Muscle layer of colon (tissue), 2 donors: ENCODE measurements at regions not wholly inside any gene's neighbourhood (a gene's known extent, or its start where the extent isn't known, plus 50 kb on each side); places are given as distances from the start of the nearest gene placed in this dataset.
A peak's percentile ranks its signal among the peaks of the same experiment; 100 is the strongest.

Experiments
- H3K27ac ChIP-seq: one replicate; pipeline ENCODE4 v1.7.0; 2013; ENCODE audit warnings: low read depth, mild to moderate bottlenecking, low read length, moderate library complexity
- H3K27me3 ChIP-seq, 2 donors: one replicate each; pipeline ENCODE4 v1.7.0; 2013; ENCODE audit warnings: low read length in 2 of 2, mild to moderate bottlenecking in 2 of 2; ENCODE audit not compliant: insufficient read depth in 2 of 2, control insufficient read depth in 1 of 2
- H3K36me3 ChIP-seq: one replicate; pipeline ENCODE4 v1.7.0; 2013; ENCODE audit warnings: mild to moderate bottlenecking, low read length; ENCODE audit not compliant: insufficient read depth
- H3K4me1 ChIP-seq: one replicate; pipeline ENCODE4 v1.7.0; 2013; ENCODE audit warnings: mild to moderate bottlenecking, low read length; ENCODE audit not compliant: insufficient read depth
- H3K4me3 ChIP-seq, 2 donors: one replicate each; pipeline ENCODE4 v1.7.0; 2013; ENCODE audit warnings: low read length in 2 of 2, low read depth in 1 of 2, mild to moderate bottlenecking in 1 of 2, moderate library complexity in 1 of 2
- H3K9ac ChIP-seq: one replicate; pipeline ENCODE4 v1.7.0; 2013; ENCODE audit warnings: low read length
- H3K9me3 ChIP-seq: one replicate; pipeline ENCODE4 v1.7.0; 2013; ENCODE audit warnings: mild to moderate bottlenecking, low read length
- donor health status: abdominal sarcoma.
- donor health status: Adenocarcinoma of cecum.

- Histone ChIP-seq H3K4me1 (no peaks in the 10 kb centered on the region), H3K36me3 (no peaks in the 10 kb centered on the region), H3K27ac (no peak overlapping the region), H3K9ac (no peak overlapping the region), H3K4me3 (no peak overlapping the region), H3K9me3 (no peaks in the 10 kb centered on the region), H3K27me3 (no peaks in the 10 kb centered on the region)
Observed at GRCh38 chr10:25661632-25662031, 272.4 kb upstream of the MYO3A start.

GRCh38 chr10:25666276-25666675 lies 267.8 kb upstream of the MYO3A start:
- no peaks in the 10 kb centered on the region for H3K27me3 ChIP-seq
- H3K9me3 ChIP-seq = no peaks in the 10 kb centered on the region
- H3K4me1 ChIP-seq = no peaks in the 10 kb centered on the region
- H3K4me3 ChIP-seq = no peak overlapping the region
- no peak overlapping the region for H3K9ac ChIP-seq
- no peak overlapping the region for H3K27ac ChIP-seq
- H3K36me3 ChIP-seq = no peaks in the 10 kb centered on the region

- Histone ChIP-seq H3K36me3 (no peaks in the 10 kb centered on the region), H3K4me3 (no peak overlapping the region), H3K9ac (no peak overlapping the region), H3K27ac (no peak overlapping the region), H3K9me3 (no peaks in the 10 kb centered on the region), H3K27me3 (no peaks in the 10 kb centered on the region), H3K4me1 (no peaks in the 10 kb centered on the region)
Observed at GRCh38 chr10:25675204-25675603, 258.8 kb upstream of the MYO3A start.

- no peaks in the 10 kb centered on the region for H3K4me1 ChIP-seq
- H3K9me3 ChIP-seq = no peaks in the 10 kb centered on the region
- no peak overlapping the region for H3K27ac ChIP-seq
- H3K4me3 ChIP-seq = no peak overlapping the region
- H3K27me3 ChIP-seq = no peaks in the 10 kb centered on the region
- no peaks in the 10 kb centered on the region for H3K36me3 ChIP-seq
- no peak overlapping the region for H3K9ac ChIP-seq
Observed at GRCh38 chr10:25675615-25676014, 258.4 kb upstream of the MYO3A start.

- no peak overlapping the region for H3K4me3 ChIP-seq
- H3K9ac ChIP-seq = no peak overlapping the region
- no peak overlapping the region for H3K27ac ChIP-seq
- no peaks in the 10 kb centered on the region for H3K4me1 ChIP-seq
- no peaks in the 10 kb centered on the region for H3K9me3 ChIP-seq
- H3K27me3 ChIP-seq = no peaks in the 10 kb centered on the region
- no peaks in the 10 kb centered on the region for H3K36me3 ChIP-seq
Observed at GRCh38 chr10:25678220-25678619, 255.8 kb upstream of the MYO3A start.

- Histone ChIP-seq H3K9me3 (no peaks in the 10 kb centered on the region), H3K4me3 (no peak overlapping the region), H3K27ac (no peak overlapping the region), H3K36me3 (no peaks in the 10 kb centered on the region), H3K4me1 (no peaks in the 10 kb centered on the region), H3K9ac (no peak overlapping the region), H3K27me3 (no peaks in the 10 kb centered on the region)
Observed at GRCh38 chr10:25678666-25679065, 255.4 kb upstream of the MYO3A start.

GRCh38 chr10:25682203-25682851 lies 251.7 kb upstream of the MYO3A start:
- Histone ChIP-seq H3K9me3 (no peaks in the 10 kb centered on the region), H3K27me3 (no peaks in the 10 kb centered on the region), H3K27ac (no peak overlapping the region), H3K4me3 (peak overlapping the region in 1 of 2 donors; percentile 46), H3K36me3 (no peaks in the 10 kb centered on the region), H3K4me1 (no peaks in the 10 kb centered on the region), H3K9ac (no peak overlapping the region)

- Histone ChIP-seq H3K4me1 (no peaks in the 10 kb centered on the region), H3K36me3 (no peaks in the 10 kb centered on the region), H3K9me3 (no peaks in the 10 kb centered on the region), H3K27ac (no peak overlapping the region), H3K27me3 (no peaks in the 10 kb centered on the region), H3K9ac (no peak overlapping the region), H3K4me3 (no peak overlapping the region)
Observed at GRCh38 chr10:25683344-25683743, 250.7 kb upstream of the MYO3A start.

GRCh38 chr10:25687521-25687920 lies 246.5 kb upstream of the MYO3A start:
- H3K36me3 ChIP-seq = no peaks in the 10 kb centered on the region
- H3K4me1 ChIP-seq = no peaks in the 10 kb centered on the region
- no peak overlapping the region for H3K4me3 ChIP-seq
- no peak overlapping the region for H3K9ac ChIP-seq
- no peaks in the 10 kb centered on the region for H3K9me3 ChIP-seq
- H3K27ac ChIP-seq = no peak overlapping the region
- H3K27me3 ChIP-seq = no peaks in the 10 kb centered on the region

GRCh38 chr10:25689346-25690100 lies 244.5 kb upstream of the MYO3A start:
- H3K27ac ChIP-seq = no peak overlapping the region
- no peaks in the 10 kb centered on the region for H3K9me3 ChIP-seq

GRCh38 chr10:25692761-25693160 lies 241.3 kb upstream of the MYO3A start:
- no peaks in the 10 kb centered on the region for H3K9me3 ChIP-seq
- H3K4me3 ChIP-seq = no peak overlapping the region
- no peak overlapping the region for H3K9ac ChIP-seq
- H3K27ac ChIP-seq = no peak overlapping the region
- H3K36me3 ChIP-seq = no peaks in the 10 kb centered on the region
- no peaks in the 10 kb centered on the region for H3K27me3 ChIP-seq
- no peaks in the 10 kb centered on the region for H3K4me1 ChIP-seq

More at GRCh38 chr10:25689346-25690100, 244.5 kb upstream of the MYO3A start:
- Histone ChIP-seq H3K36me3 (no peaks in the 10 kb centered on the region), H3K4me1 (no peaks in the 10 kb centered on the region), H3K4me3 (no peak overlapping the region), H3K9ac (no peak overlapping the region), H3K27me3 (no peaks in the 10 kb centered on the region)
